GM12865 (cell line): ENCODE measurements at regions not wholly inside any gene's neighbourhood (a gene's known extent, or its start where the extent isn't known, plus 50 kb on each side); places are given as distances from the start of the nearest gene placed in this dataset.
A peak's percentile ranks its signal among the peaks of the same experiment; 100 is the strongest.

Experiments used
- DNase-seq: peaks from one replicate; pipeline ENCODE4 v3.0.0; 2010; ENCODE audit warnings: low read depth
- H3K4me3 ChIP-seq: 2 replicates; pipeline ENCODE4 v1.5.1; 2011; ENCODE audit warnings: mild to moderate bottlenecking, low read depth, low read length, control low read depth
- CTCF ChIP-seq: IDR thresholded peaks from 2 replicates; pipeline ENCODE4 v1.5.1; 2011; ENCODE audit warnings: low read length, control low read depth, low read depth, inconsistent platforms; ENCODE audit not compliant: insufficient read depth; ENCODE audit errors: missing control alignments

- TF ChIP-seq CTCF, result no peak
- DNase-seq, result no peak
- H3K4me3 ChIP-seq, result no peak overlapping the region
Observed at GRCh38 chr7:21092766-21093702, 306.3 kb upstream of the SP8 start.

- H3K4me3 ChIP-seq, result no peak overlapping the region
- no peak for TF ChIP-seq CTCF
- no peak for DNase-seq
Observed at GRCh38 chr7:21094589-21094988, 307.9 kb upstream of the SP8 start.

GRCh38 chr7:21099432-21099831 is 312.7 kb upstream of the SP8 start:
- peak; percentile 12 for DNase-seq
- TF ChIP-seq CTCF, result no peak
- H3K4me3 ChIP-seq, result no peak overlapping the region

- no peak for DNase-seq
- no peak for TF ChIP-seq CTCF
- H3K4me3 ChIP-seq, result no peak overlapping the region
Observed at GRCh38 chr7:21099955-21100354, 313.3 kb upstream of the SP8 start.

GRCh38 chr7:21101541-21101940 is 314.9 kb upstream of the SP8 start:
- no peak for TF ChIP-seq CTCF
- no peak for DNase-seq
- H3K4me3 ChIP-seq, result no peak overlapping the region

GRCh38 chr7:21103426-21104123 is 316.9 kb upstream of the SP8 start:
- no peak for DNase-seq
- no peak for TF ChIP-seq CTCF
- H3K4me3 ChIP-seq, result no peak overlapping the region

GRCh38 chr7:21104124-21104500 is 317.4 kb upstream of the SP8 start:
- DNase-seq, result no peak
- TF ChIP-seq CTCF, result no peak
- H3K4me3 ChIP-seq, result no peak overlapping the region
